Lung (tissue), 11 donors: ENCODE measurements at regions not wholly inside any gene's neighbourhood (a gene's known extent, or its start where the extent isn't known, plus 50 kb on each side); places are given as distances from the start of the nearest gene placed in this dataset.

Source experiments
- ATAC-seq: fragments of 200-7000 bp; cut with Tn5 transposase; one replicate; pipeline ENCODE4 v1.9.1; 2020; ENCODE audit warnings: moderate number of reproducible peaks; ENCODE audit not compliant: insufficient read depth, low FRiP score
- DNase-seq, 3 donors: peaks; one replicate each; pipeline ENCODE4 v3.0.0-alpha.2; 2013 to 2017
- H3K27ac ChIP-seq, 2 donors: one replicate each; pipeline ENCODE4 v1.5.1; 2013; ENCODE audit warnings: mild to moderate bottlenecking in 2 of 2, moderate library complexity in 2 of 2, control low read depth in 1 of 2, inconsistent platforms in 1 of 2, low read depth in 1 of 2, low read length in 1 of 2
- H3K27me3 ChIP-seq, 3 donors: one replicate each; pipeline ENCODE4 v1.5.1; 2013; ENCODE audit warnings: low read length in 2 of 3; ENCODE audit not compliant: control insufficient read depth in 3 of 3, insufficient read depth in 3 of 3
- H3K36me3 ChIP-seq, 4 donors: one replicate each; pipeline ENCODE4 v1.5.1; 2013; ENCODE audit warnings: low read length in 4 of 4, mild to moderate bottlenecking in 1 of 4, moderate library complexity in 1 of 4; ENCODE audit not compliant: control insufficient read depth in 4 of 4, insufficient read depth in 4 of 4
- H3K4me1 ChIP-seq, 5 donors: one replicate each; pipeline ENCODE4 v1.5.1; 2013; ENCODE audit warnings: low read length in 5 of 5, mild to moderate bottlenecking in 2 of 5, moderate library complexity in 1 of 5; ENCODE audit not compliant: control insufficient read depth in 5 of 5, insufficient read depth in 5 of 5
- H3K4me3 ChIP-seq: one replicate; pipeline ENCODE4 v1.5.1; 2013; ENCODE audit warnings: mild to moderate bottlenecking, control low read depth, moderate library complexity
- H3K9ac ChIP-seq, 2 donors: one replicate each; pipeline ENCODE4 v1.5.1; 2013; ENCODE audit warnings: low read length in 2 of 2, control low read depth in 1 of 2; ENCODE audit not compliant: insufficient read depth in 1 of 2
- H3K9me3 ChIP-seq, 4 donors: one replicate each; pipeline ENCODE4 v1.5.1; 2013; ENCODE audit warnings: low read length in 3 of 4, mild to moderate bottlenecking in 1 of 4, moderate library complexity in 1 of 4; ENCODE audit not compliant: control insufficient read depth in 4 of 4, insufficient read depth in 3 of 4
- CTCF ChIP-seq: IDR thresholded peaks from 2 replicates; pipeline ENCODE4 v1.5.1; 2012; ENCODE audit warnings: mild to moderate bottlenecking; ENCODE audit errors: control extremely low read depth, extremely low read depth
- WGBS, 2 donors: extraction: QIAGEN DNeasy Blood & Tissue Kit; methylation state at CpG; one replicate each; pipeline ENCODE4 v1.1.7; 2013; 5-methylcytosine and 5-hydroxymethylcytosine counted together
- donor health status: control.
- donor health status: control.
- donor health status: Bipolar disorder and iron deficiency.
- donor health status: healthy.
- donor health status: DM: yes; HTN: yes; CAD: no.

- Histone ChIP-seq H3K27ac (no peak overlapping the region), H3K4me1 (no peaks in the 10 kb centered on the region), H3K36me3 (no peaks in the 10 kb centered on the region), H3K27me3 (no peaks in the 10 kb centered on the region), H3K9me3 (peaks cover 0 to 2% (median 0%) of the 10 kb centered on the region in 4 donors), H3K9ac (no peak overlapping the region), H3K4me3 (no peak overlapping the region)
- ATAC-seq (no peak), DNase-seq (no peak)
- WGBS, 2 donors = 0 to 76% methylated on average over 1 of the region's 1 CpG
- no peak for TF ChIP-seq CTCF
Measured at GRCh38 chr18:1958798-1959197, 612.5 kb downstream of the METTL4 start.

GRCh38 chr18:1965016-1965415 lies 606.3 kb downstream of the METTL4 start:
- no peak overlapping the region for H3K27ac ChIP-seq
- no peak for ATAC-seq
- no peak overlapping the region for H3K4me3 ChIP-seq
- no peak for DNase-seq
- TF ChIP-seq CTCF = no peak
- WGBS, 2 donors = 83 to 87% methylated on average over 2 of the region's 2 CpGs
- no peaks in the 10 kb centered on the region for H3K36me3 ChIP-seq
- H3K9me3 ChIP-seq = no peaks in the 10 kb centered on the region
- H3K27me3 ChIP-seq = no peaks in the 10 kb centered on the region
- no peak overlapping the region for H3K9ac ChIP-seq
- H3K4me1 ChIP-seq = no peaks in the 10 kb centered on the region

- ATAC-seq = no peak
Measured at GRCh38 chr18:1965541-1965940, 605.8 kb downstream of the METTL4 start.

More at GRCh38 chr18:1965541-1965940, 605.8 kb downstream of the METTL4 start:
- TF ChIP-seq CTCF = no peak
- Histone ChIP-seq H3K9ac (no peak overlapping the region), H3K27ac (no peak overlapping the region), H3K36me3 (no peaks in the 10 kb centered on the region), H3K27me3 (no peaks in the 10 kb centered on the region), H3K4me3 (no peak overlapping the region), H3K9me3 (no peaks in the 10 kb centered on the region), H3K4me1 (no peaks in the 10 kb centered on the region)
- no peak for DNase-seq
- 42 to 94% methylated on average over 2 of the region's 2 CpGs for WGBS, 2 donors
